H1 (cell line): ENCODE measurements at regions not wholly inside any gene's neighbourhood (a gene's known extent, or its start where the extent isn't known, plus 50 kb on each side); places are given as distances from the start of the nearest gene placed in this dataset.

ENCODE experiments used
- CTCF ChIA-PET: fragments of 300-600 bp; sonication (Branson Sonifier 250); formaldehyde crosslinking; loops from one replicate; lab custom pipeline; 2021; ENCODE audit not compliant: partially characterized antibody; lab: Charles Lee
- POLR2A ChIA-PET: fragments of 300-600 bp; sonication (Branson Sonifier 250); formaldehyde crosslinking; loops from one replicate; lab custom pipeline; 2021; ENCODE audit warnings: inconsistent platforms; ENCODE audit not compliant: partially characterized antibody; lab: Charles Lee
- DNase-seq, 2 experiments: peaks; one replicate each; pipeline versions ENCODE4 v3.0.0 to v3.0.0-alpha.2; 2010 to 2022; ENCODE audit warnings: low spot score in 2 of 2, low read depth in 1 of 2, mixed read lengths in 1 of 2
- FAIRE-seq: peaks from 2 replicates; lab custom pipeline; 2011; peaks lifted over from hg19 to GRCh38; lab: Jason Lieb, UNC
- H2AFZ ChIP-seq: 2 replicates; pipeline ENCODE4 v1.8.1; 2012; ENCODE audit warnings: low read length, inconsistent platforms
- H2AK5ac ChIP-seq: 2 replicates; pipeline ENCODE4 v1.6.1; 2013; ENCODE audit warnings: low read depth, low read length
- H2BK120ac ChIP-seq: replicated peaks from 2 replicates; pipeline ENCODE3; 2013; ENCODE audit warnings: low read depth, low read length, inconsistent platforms
- H2BK12ac ChIP-seq: 2 replicates; pipeline ENCODE4 v1.6.1; 2013; ENCODE audit warnings: low read depth, low read length
- H2BK15ac ChIP-seq: 2 replicates; pipeline ENCODE4 v1.6.1; 2013; ENCODE audit warnings: low read length
- H2BK20ac ChIP-seq: 2 replicates; pipeline ENCODE4 v1.6.1; 2013; ENCODE audit warnings: low read length
- H2BK5ac ChIP-seq: 2 replicates; pipeline ENCODE4 v1.6.1; 2013; ENCODE audit warnings: low read depth, low read length
- H3K14ac ChIP-seq: 2 replicates; pipeline ENCODE4 v1.6.1; 2013; ENCODE audit warnings: inconsistent platforms; ENCODE audit not compliant: insufficient read length
- H3K18ac ChIP-seq: 2 replicates; pipeline ENCODE4 v1.6.1; 2013; ENCODE audit warnings: low read length; ENCODE audit errors: extremely low read depth
- H3K23ac ChIP-seq: 2 replicates; pipeline ENCODE4 v1.6.1; 2013; ENCODE audit warnings: inconsistent platforms; ENCODE audit not compliant: insufficient read length
- H3K23me2 ChIP-seq: 2 replicates; pipeline ENCODE4 v1.6.1; 2013; ENCODE audit warnings: low read depth, low read length
- H3K27ac ChIP-seq: 2 replicates; pipeline ENCODE4 v1.6.1; 2011; ENCODE audit warnings: low read depth, low read length, inconsistent platforms
- H3K27me3 ChIP-seq, 4 experiments: replicated peaks in 1 of 4; 1 replicate in 1 of 4; 2 replicates in 3 of 4; pipeline versions ENCODE4 v1.6.1 to v1.8.1; 2011 to 2013; ENCODE audit warnings: low read length in 3 of 4, mild to moderate bottlenecking in 3 of 4, inconsistent platforms in 2 of 4, mixed read lengths in 2 of 4, moderate library complexity in 1 of 4; ENCODE audit not compliant: control insufficient read depth in 3 of 4, insufficient read depth in 3 of 4; ENCODE audit errors: extremely low read depth in 1 of 4
- H3K36me3 ChIP-seq, 4 experiments: 2 replicates each; pipeline versions ENCODE4 v1.6.1 to v1.8.1; 2011 to 2013; ENCODE audit warnings: mild to moderate bottlenecking in 4 of 4, low read length in 3 of 4, moderate library complexity in 2 of 4, control low read depth in 1 of 4, inconsistent platforms in 1 of 4; ENCODE audit not compliant: insufficient read depth in 4 of 4, control insufficient read depth in 2 of 4
- H3K4ac ChIP-seq: replicated peaks from 2 replicates; pipeline ENCODE3; 2013; ENCODE audit warnings: low read length, low read depth, mixed read lengths, inconsistent platforms; ENCODE audit not compliant: insufficient read length
- H3K4me1 ChIP-seq, 4 experiments: replicated peaks in 1 of 4; 1 replicate in 1 of 4; 2 replicates in 3 of 4; pipeline versions ENCODE4 v1.6.1 to v1.8.1; 2011 to 2013; ENCODE audit warnings: low read length in 3 of 4, inconsistent platforms in 2 of 4, mixed read lengths in 1 of 4; ENCODE audit not compliant: insufficient read depth in 4 of 4, control insufficient read depth in 3 of 4
- H3K4me2 ChIP-seq, 2 experiments: 2 replicates each; pipeline versions ENCODE4 v1.6.1 to v1.8.1; 2011 to 2013; ENCODE audit warnings: low read depth in 2 of 2, low read length in 2 of 2, control low read depth in 1 of 2, inconsistent platforms in 1 of 2, mild to moderate bottlenecking in 1 of 2; ENCODE audit not compliant: insufficient read depth in 1 of 2
- H3K4me3 ChIP-seq, 4 experiments: fragments of 200-600, 300-600 bp in 1 of 4; sonication (generic), shearing (Covaris generic), sonication (Bioruptor Twin) in 1 of 4; 2 replicates each; pipeline versions ENCODE4 v1.5.1 to v1.8.1; 2011 to 2016; ENCODE audit warnings: low read length in 4 of 4, low read depth in 3 of 4, control low read depth in 2 of 4, inconsistent platforms in 2 of 4, mild to moderate bottlenecking in 2 of 4, mixed read lengths in 1 of 4, moderate library complexity in 1 of 4; ENCODE audit not compliant: insufficient read depth in 2 of 4; ENCODE audit errors: extremely low read depth in 1 of 4
- H3K56ac ChIP-seq: replicated peaks from 2 replicates; pipeline ENCODE3; 2013; ENCODE audit warnings: low read depth, mild to moderate bottlenecking, mixed read lengths, low read length, inconsistent platforms; ENCODE audit not compliant: insufficient read length
- H3K79me1 ChIP-seq: 2 replicates; pipeline ENCODE4 v1.6.1; 2013; ENCODE audit warnings: low read depth, low read length, control low read depth
- H3K79me2 ChIP-seq, 2 experiments: 2 replicates each; pipeline versions ENCODE4 v1.6.1 to v1.8.1; 2012 to 2013; ENCODE audit warnings: low read length in 2 of 2, mild to moderate bottlenecking in 2 of 2, inconsistent platforms in 1 of 2; ENCODE audit not compliant: insufficient read depth in 2 of 2, control insufficient read depth in 1 of 2
- H3K9ac ChIP-seq, 4 experiments: replicated peaks in 1 of 4; 1 replicate in 1 of 4; 2 replicates in 3 of 4; pipeline versions ENCODE4 v1.6.1 to v1.8.1; 2011 to 2013; ENCODE audit warnings: low read depth in 3 of 4, low read length in 3 of 4, control low read depth in 2 of 4, mild to moderate bottlenecking in 2 of 4, moderate library complexity in 2 of 4, inconsistent platforms in 1 of 4; ENCODE audit errors: extremely low read depth in 1 of 4
- H3K9me3 ChIP-seq, 2 experiments: 2 replicates each; pipeline versions ENCODE4 v1.6.1 to v1.8.1; 2012 to 2013; ENCODE audit warnings: mild to moderate bottlenecking in 2 of 2, moderate library complexity in 2 of 2, control low read depth in 1 of 2, inconsistent platforms in 1 of 2, low read depth in 1 of 2, low read length in 1 of 2, mixed read lengths in 1 of 2; ENCODE audit not compliant: insufficient read depth in 2 of 2
- H4K20me1 ChIP-seq, 2 experiments: replicated peaks in 1 of 2; 2 replicates each; pipeline versions ENCODE3 to v1.8.1; 2011 to 2013; ENCODE audit warnings: inconsistent platforms in 2 of 2, low read length in 2 of 2, mild to moderate bottlenecking in 1 of 2; ENCODE audit not compliant: insufficient read depth in 2 of 2, control insufficient read depth in 1 of 2
- H4K5ac ChIP-seq: 2 replicates; pipeline ENCODE4 v1.6.1; 2013; ENCODE audit warnings: low read length, low read depth, mixed read lengths, inconsistent platforms; ENCODE audit not compliant: insufficient read length
- H4K8ac ChIP-seq: 2 replicates; pipeline ENCODE4 v1.8.0; 2013; ENCODE audit warnings: mild to moderate bottlenecking, moderate library complexity, low read length, inconsistent platforms; ENCODE audit not compliant: insufficient read depth; ENCODE audit errors: extremely low read depth
- H4K91ac ChIP-seq: replicated peaks from 2 replicates; pipeline ENCODE3; 2013; ENCODE audit warnings: low read length, mixed read lengths, inconsistent platforms; ENCODE audit not compliant: insufficient read length
- CHD2 ChIP-seq: IDR thresholded peaks from 2 replicates; pipeline ENCODE4 v1.6.1; 2012; ENCODE audit warnings: low read length, improper control_type of control experiment
- RXRA ChIP-seq: IDR thresholded peaks from 2 replicates; pipeline ENCODE4 v1.6.1; 2011; ENCODE audit warnings: low read depth, mild to moderate bottlenecking, low read length, moderate library complexity; ENCODE audit not compliant: insufficient read depth
- SP1 ChIP-seq: IDR thresholded peaks from 2 replicates; pipeline ENCODE4 v1.6.1; 2011; ENCODE audit warnings: low read depth, low read length
- TCF12 ChIP-seq: IDR thresholded peaks from 2 replicates; pipeline ENCODE4 v1.6.1; 2011; ENCODE audit warnings: low read depth, mild to moderate bottlenecking, low read length
- WGBS, 2 experiments: shearing (Covaris generic) in 1 of 2; methylation state at CpG; one replicate each; pipeline versions ENCODE4 v1.1.6 to v1.1.7; 2013 to 2015; ENCODE audit warnings: low lambda C conversion rate in 2 of 2, mixed read lengths in 2 of 2, inconsistent platforms in 1 of 2, low coverage in 1 of 2, missing lambda C conversion rate in 1 of 2; ENCODE audit not compliant: insufficient replicate concordance in 2 of 2, insufficient coverage in 1 of 2, insufficient read length in 1 of 2; ENCODE audit errors: extremely low coverage in 1 of 2, missing lambda C conversion rate in 1 of 2; 5-methylcytosine and 5-hydroxymethylcytosine counted together
- TF ChIP-seq, protein P1 (sequence below), 3 experiments: IDR thresholded peaks; 1 replicate in 2 of 3; 2 replicates in 1 of 3; pipeline versions ENCODE4 v1.5.1 to v1.6.1; 2011; ENCODE audit warnings: low read length in 3 of 3, mild to moderate bottlenecking in 3 of 3, inconsistent platforms in 2 of 3, low read depth in 1 of 3, moderate library complexity in 1 of 3; ENCODE audit not compliant: insufficient read depth in 1 of 3; ENCODE audit errors: control extremely low read depth in 1 of 3

DNA sequence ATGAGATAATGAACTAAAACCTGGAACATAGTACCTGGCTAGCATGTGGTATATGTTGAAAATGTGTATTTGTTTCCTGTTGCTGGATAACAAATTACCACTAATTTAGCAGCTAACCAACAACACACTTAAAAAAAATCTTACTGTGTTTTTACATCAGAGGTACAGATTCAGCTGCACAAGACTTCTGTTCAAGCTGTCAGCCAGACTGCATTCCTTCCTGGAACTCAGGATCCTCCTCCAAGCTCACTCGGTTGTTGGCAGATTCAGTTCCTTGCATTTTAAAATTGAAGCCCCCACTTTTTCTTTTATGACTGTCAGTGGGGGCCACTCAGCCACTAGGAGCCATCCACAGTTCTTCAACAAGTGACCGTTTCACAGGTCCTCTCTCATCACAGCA lies 246.9 kb upstream of the DACH1 start:
- DNase-seq (no peak), FAIRE-seq (no peak)
- Histone ChIP-seq H3K56ac (no peak overlapping the region), H3K14ac (no peak overlapping the region), H3K27me3 (no peaks in the 10 kb centered on the region), H3K27ac (no peak overlapping the region), H2BK20ac (no peak overlapping the region), H4K8ac (no peak overlapping the region), H2AK5ac (no peak overlapping the region), H2BK15ac (no peak overlapping the region), H2BK5ac (no peak overlapping the region; the same call in 1 of the 2 replicates), H3K4me3 (no peak overlapping the region), H3K79me1 (no peaks in the 10 kb centered on the region), H4K91ac (no peak overlapping the region), H2BK120ac (no peak overlapping the region), H3K79me2 (no peaks in the 10 kb centered on the region), H4K5ac (no peak overlapping the region), H3K4ac (no peak overlapping the region), H3K9ac (no peak overlapping the region), H4K20me1 (no peaks in the 10 kb centered on the region), H3K4me1 (no peaks in the 10 kb centered on the region), H2BK12ac (no peak overlapping the region), H3K9me3 (no peaks in the 10 kb centered on the region), H3K23me2 (no peaks in the 10 kb centered on the region), H3K23ac (no peak overlapping the region), H2AFZ (no peak overlapping the region), H3K18ac (no peak overlapping the region), H3K36me3 (no peaks in the 10 kb centered on the region), H3K4me2 (no peak overlapping the region)
- 94% methylated on average over 2 of the region's 2 CpGs; no CpG with 5 or more reads in 1 of the 2 experiments for WGBS, 2 experiments
- ChIA-PET POLR2A (no interaction called here), CTCF (interaction anchor here (0.8 to 1.8 kb wide), 2 partner anchors 9 to 235 kb away, joined by 3 to 5 read pairs; no protein-coding TSS in a partner anchor)
- TF ChIP-seq, protein P1, sequence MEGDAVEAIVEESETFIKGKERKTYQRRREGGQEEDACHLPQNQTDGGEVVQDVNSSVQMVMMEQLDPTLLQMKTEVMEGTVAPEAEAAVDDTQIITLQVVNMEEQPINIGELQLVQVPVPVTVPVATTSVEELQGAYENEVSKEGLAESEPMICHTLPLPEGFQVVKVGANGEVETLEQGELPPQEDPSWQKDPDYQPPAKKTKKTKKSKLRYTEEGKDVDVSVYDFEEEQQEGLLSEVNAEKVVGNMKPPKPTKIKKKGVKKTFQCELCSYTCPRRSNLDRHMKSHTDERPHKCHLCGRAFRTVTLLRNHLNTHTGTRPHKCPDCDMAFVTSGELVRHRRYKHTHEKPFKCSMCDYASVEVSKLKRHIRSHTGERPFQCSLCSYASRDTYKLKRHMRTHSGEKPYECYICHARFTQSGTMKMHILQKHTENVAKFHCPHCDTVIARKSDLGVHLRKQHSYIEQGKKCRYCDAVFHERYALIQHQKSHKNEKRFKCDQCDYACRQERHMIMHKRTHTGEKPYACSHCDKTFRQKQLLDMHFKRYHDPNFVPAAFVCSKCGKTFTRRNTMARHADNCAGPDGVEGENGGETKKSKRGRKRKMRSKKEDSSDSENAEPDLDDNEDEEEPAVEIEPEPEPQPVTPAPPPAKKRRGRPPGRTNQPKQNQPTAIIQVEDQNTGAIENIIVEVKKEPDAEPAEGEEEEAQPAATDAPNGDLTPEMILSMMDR (IDR thresholded peaks at IDR 0.05; ENCODE audit: control extremely low read depth in 1 of 3, insufficient read depth in 1 of 3, low read depth in 1 of 3, low read length in 3 of 3): no peak
- TF ChIP-seq RXRA (no peak), TCF12 (no peak), SP1 (no peak), CHD2 (no peak)
